ENCODE measurements at regions not wholly inside any gene's neighbourhood (a gene's known extent, or its start where the extent isn't known, plus 50 kb on each side); places are given as distances from the start of the nearest gene placed in this dataset.
"Not testable (repeated sequence)": the region's sequence is repeated elsewhere in the genome, so short reads cannot be mapped to it uniquely, and the experiment has no call there.

DNA sequence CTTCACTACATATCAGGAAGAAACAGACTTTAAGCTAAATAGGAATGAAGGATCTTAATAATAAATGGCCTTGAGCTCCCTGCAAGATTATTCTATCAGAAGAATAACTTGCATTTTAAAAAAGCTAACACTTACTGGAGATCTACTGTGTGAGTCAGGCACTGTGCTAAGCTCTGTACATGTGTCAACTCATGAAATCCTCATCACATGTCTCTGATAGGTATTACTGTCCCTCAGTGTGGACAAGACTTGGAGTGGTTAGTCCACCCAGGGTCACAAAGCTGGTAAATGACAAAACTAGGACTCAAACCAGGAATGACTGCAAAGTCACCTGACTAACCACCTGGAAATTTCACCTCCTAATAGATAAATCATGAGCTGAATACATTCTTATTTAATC is 57.1 kb upstream of the KCTD7 start:
- DNase-seq (ENCODE audit: low read depth in 2 of 3, low spot score in 2 of 3): no peak

- not testable (repeated sequence) for DNase-seq (ENCODE audit: low read depth in 2 of 3, low spot score in 2 of 3)
These were observed 54.7 kb upstream of the KCTD7 start for GRCh38 chr7:66573782-66574495.

- DNase-seq (ENCODE audit: low read depth in 2 of 3, low spot score in 2 of 3): not testable (repeated sequence)
These were observed 53.9 kb upstream of the KCTD7 start for GRCh38 chr7:66574768-66575167.

GRCh38 chr7:66575398-66575797 is 53.3 kb upstream of the KCTD7 start:
- DNase-seq (ENCODE audit: low read depth in 2 of 3, low spot score in 2 of 3): no peak

GRCh38 chr7:66576646-66577045 is 52.0 kb upstream of the KCTD7 start:
- no peak for DNase-seq (ENCODE audit: low read depth in 2 of 3, low spot score in 2 of 3)

Measured in hematopoietic multipotent progenitor cell (in vitro differentiated cells).